ENCODE measurements at regions not wholly inside any gene's neighbourhood (a gene's known extent, or its start where the extent isn't known, plus 50 kb on each side); places are given as distances from the start of the nearest gene placed in this dataset.
"Not testable (repeated sequence)": the region's sequence is repeated elsewhere in the genome, so short reads cannot be mapped to it uniquely, and the experiment has no call there.

DNA sequence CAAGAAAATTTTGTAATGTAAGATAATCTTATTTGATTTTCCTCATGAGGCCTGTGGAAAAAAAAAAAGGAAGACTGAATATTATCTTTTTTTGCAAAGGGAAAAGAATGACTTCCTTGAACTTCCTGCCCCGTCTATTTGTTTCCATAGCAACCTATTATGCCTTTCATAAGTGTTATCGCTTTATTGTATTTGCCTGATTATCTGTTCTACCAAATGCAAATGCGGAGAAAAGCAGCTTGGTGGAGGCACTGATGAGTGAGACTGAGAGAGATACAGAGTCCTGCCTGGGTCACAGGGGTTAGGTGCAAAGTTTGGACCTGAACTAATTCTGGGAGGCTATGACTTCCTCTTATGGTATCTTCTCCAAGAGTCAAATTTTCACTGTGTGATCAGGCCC is 334.0 kb upstream of the KCNMB2 start:
- DNase-seq: peak; percentile 3

GRCh38 chr3:178203165-178203564 is 333.1 kb upstream of the KCNMB2 start:
- DNase-seq: no peak

DNA sequence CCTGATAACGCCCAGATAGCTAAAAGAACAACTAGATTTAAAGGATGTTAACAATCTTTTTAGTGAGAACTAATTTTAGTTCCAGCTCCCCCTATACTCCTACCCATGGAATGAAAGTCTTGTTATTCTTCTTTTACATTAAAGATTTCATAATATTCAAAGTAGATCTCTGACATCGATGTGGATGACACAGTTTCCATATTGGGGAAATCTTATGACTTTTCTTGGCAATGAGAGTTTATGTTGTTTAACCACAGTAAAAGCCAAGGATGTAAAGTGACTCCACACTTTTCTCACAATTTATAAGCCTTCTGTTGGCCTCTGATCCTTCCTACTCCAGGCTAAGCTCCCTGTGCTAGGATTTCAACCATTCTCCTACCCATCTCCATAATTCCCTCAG is 332.6 kb upstream of the KCNMB2 start:
- DNase-seq: no peak

DNA sequence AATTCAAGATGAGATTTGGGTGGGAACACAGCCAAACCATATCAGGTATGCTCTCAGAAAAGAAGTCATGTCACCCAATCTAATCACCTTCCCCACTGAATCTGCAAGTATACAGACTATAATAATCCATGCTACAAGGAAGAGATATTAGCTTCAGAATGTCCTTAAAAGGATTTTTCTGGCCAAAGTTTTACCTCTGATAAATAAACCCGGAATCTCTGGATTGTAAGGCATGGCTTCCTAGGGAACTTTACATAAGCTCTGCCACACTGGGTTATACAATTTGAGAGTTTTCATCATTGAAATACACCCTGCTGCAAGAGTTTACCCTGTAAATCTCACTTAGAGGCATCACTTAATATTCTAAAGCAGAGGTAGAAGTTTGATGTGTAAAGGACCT is 330.5 kb upstream of the KCNMB2 start:
- DNase-seq: no peak

DNA sequence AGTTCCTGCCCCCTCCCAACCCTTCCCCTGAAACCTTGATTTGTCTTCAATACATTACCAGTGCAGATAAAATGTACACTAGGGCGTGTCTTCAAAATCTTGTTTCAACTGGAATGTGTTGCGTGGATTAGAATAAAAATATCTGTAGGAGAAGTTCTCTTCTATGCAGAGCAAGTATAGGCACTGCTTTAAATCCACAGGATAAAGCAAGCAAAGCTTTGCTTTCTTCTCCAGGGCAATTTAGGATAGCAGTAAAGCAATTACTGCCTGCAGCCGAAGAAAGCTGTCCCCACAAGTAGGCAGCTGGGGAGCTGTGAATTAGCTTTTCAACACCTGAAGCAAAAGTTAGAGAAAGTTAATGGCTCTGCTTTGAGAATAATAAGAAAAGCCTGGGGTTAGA is 329.7 kb upstream of the KCNMB2 start:
- DNase-seq: no peak

GRCh38 chr3:178207161-178207560 is 329.1 kb upstream of the KCNMB2 start:
- DNase-seq: not testable (repeated sequence)

DNA sequence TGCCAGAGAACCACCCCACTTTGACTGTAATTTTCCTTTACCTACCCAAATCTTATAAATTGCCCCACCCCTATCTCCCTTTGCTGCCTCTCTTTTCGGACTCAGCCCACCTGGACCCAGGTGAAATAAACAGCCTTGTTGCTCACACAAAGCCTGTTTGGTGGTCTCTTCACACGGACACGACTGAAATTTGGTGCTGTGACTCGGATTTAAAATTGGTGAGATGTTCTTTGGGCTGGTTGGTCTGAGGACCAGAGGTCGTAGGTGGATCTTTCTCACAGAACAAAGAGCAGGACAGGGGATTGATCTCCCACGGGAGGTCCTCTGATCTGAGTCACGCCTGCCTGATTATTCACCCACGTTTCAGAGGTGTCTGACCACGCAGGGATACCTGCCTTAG is 328.6 kb upstream of the KCNMB2 start:
- not testable (repeated sequence) for DNase-seq

DNA sequence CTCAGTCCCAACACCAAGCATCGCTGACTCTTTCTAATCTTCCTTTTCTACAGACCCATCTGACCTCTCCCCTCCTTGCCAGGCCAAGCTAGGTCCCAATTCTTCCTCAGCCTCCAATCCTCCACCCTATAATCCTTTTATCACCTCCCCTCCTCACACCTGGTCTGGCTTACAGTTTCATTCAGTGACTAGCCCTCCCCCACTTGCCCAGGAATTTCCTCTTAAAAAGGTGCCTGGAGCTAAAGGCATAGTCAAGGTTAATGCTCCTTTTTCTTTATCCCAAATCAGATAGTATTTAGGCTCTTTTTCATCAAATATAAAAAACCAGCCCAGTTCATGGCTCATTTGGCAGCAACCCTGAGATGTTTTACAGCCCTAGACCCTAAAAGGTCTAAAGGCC is 327.1 kb upstream of the KCNMB2 start:
- not testable (repeated sequence) for DNase-seq

DNA sequence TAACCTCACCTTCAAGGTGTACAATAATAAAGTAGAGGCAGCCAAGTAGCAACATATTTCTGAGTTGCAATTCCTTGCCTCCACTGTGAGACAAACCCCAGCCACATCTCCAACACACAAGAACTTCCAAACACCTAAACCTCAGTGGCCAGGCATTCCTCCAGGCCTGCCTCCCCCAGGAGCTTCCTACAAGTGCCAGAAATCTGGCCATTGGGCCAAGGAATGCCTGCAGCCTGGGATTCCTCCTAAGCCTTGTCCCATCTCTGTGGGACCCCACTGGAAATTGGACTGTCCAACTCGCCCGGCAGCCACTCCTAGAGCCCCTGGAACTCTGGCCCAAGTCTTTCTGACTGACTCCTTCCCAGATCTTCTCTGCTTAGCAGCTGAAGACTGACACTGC is 326.6 kb upstream of the KCNMB2 start:
- not testable (repeated sequence) for DNase-seq

GRCh38 chr3:178211086-178211485 is 325.1 kb upstream of the KCNMB2 start:
- not testable (repeated sequence) for DNase-seq

DNA sequence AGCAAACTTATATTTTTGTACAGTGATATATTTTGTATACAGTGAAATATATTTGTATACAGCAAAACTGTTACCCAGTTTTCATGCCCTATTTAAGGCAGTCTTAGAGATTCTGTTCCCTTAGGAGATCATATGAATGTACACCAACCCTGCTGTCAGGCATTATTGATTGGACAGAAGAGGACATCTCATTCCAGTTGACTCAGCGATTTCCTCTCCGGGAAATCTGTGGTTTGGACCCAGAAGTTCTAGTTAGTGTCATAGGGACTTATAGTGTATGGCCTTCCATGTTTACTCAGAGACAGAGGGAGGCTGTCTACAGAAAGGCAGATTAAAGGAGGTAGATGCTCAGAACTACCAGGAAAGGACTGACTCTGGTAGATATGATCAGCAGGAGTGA is 318.8 kb upstream of the KCNMB2 start:
- no peak for DNase-seq

GRCh38 chr3:178218231-178218630 is 318.0 kb upstream of the KCNMB2 start:
- no peak for DNase-seq

- DNase-seq: not testable (repeated sequence)
Measured at GRCh38 chr3:178219661-178220060, 316.6 kb upstream of the KCNMB2 start.

- no peak for DNase-seq
Measured at GRCh38 chr3:178223876-178224275, 312.4 kb upstream of the KCNMB2 start.

DNA sequence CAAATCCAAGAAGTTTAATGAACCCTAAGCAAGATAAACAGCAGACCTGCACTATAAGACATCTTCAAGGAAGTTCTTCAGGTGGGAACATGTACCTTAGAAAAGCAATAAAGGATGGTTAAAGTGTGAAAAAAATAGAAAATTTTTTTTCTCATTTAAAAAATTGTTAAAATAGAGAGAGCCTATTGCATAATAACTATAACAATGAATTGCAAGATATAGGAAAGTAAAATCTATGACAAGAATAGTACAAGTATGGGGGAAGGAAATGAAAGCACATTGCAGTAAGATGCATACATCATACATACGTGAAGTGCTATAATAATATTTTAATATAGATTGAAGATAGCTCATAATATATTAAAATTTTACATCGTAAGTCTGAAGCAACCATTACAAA is 310.1 kb upstream of the KCNMB2 start:
- DNase-seq: no peak

DNA sequence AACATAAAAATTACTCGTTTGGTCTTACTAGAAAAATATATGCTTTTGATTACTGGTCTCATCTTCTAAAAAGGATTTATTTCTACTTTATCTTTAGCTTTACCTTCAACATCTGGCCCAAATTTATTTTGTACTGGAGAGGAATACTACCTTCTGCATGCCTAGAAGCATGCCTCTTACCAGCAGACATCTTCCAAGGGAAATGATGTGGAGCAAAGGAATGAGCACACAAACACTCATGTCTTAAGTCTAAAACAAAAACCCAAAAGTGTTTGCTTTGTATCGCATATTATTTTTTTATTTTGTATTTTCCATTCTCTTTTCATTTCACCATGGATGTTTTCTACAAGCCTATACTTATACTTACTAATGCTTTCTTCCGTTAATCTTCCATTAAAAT is 304.6 kb upstream of the KCNMB2 start:
- no peak for DNase-seq

DNA sequence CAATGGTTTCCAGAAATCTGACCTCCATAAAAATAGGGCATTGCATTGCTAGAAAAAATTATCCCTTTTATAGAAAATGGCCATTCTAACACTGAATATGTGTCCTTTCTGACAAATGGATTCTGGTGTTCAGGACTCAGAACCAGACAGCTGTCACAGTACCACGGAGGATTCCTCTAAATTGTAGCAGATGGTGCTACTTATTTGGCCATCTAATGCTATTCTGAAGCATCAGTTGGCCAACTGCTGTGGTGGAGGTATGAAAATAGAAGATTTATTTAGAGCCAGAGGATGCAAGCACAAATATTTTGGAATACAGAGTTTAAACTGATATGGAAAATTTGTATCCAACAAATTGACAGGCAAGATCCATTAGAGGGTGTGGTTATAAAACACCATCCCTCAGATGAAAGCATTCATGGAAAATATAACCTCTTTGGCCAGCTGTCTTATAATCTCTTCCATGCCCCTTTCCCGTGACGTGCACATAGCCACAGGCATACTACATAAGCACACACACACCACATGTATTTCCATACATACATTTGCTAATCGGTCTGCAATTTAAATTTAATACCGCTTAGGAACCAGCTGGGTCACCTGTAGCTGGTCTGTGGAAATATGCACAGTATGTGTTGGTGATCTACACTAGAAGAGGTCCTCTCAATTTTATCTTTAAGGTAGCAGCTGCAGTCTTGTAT is 302.7 kb upstream of the KCNMB2 start:
- no peak for DNase-seq

- DNase-seq: no peak
Measured at GRCh38 chr3:178236555-178237277, 299.5 kb upstream of the KCNMB2 start.

- DNase-seq: no peak
Measured at GRCh38 chr3:178238179-178238578, 298.1 kb upstream of the KCNMB2 start.

DNA sequence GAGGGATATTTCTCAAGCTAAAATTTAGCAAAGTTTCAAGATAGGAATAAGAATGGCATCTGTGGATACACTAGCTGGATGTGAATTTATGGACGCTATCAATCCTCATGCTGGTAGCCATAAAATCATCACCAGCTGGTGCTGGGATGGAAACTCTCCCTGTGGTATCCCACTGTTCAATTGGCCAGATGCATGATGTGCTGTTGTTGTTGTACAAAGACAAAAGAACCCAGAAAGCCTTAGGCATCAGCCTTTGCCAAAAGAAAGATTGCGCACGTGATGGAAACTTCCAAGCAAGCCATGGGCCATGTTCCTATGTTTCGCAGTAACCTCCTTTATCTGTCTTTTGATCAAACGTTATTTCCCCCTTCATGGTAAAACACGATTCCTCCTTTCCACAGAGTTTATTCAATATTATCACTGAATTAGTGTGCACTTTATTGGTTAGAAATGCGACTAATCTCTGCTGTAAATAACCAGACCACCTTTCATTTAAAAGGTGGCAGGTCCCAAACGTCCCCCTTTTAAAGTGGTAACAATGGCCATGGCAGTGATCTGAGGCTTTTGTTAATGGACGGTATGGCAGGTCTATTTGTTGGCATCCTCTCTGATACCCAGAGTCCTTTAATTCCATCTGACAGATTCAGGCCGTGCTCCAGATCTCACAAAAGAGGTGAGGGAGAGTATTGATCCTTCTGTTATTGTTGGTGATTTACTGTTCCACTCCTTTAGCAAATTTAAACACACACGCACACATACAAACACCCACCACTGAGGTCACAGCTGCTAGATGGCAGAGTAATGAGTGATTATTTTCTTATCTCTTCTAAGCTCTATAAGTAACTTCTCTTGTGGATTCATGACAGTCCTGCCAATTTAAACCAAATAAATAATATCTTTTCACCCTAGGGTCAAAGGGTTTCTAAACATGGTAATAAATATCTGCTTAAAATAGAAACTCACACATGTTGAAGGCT is 291.2 kb upstream of the KCNMB2 start:
- no peak for DNase-seq

GRCh38 chr3:178246004-178246403 is 290.2 kb upstream of the KCNMB2 start:
- no peak for DNase-seq

DNA sequence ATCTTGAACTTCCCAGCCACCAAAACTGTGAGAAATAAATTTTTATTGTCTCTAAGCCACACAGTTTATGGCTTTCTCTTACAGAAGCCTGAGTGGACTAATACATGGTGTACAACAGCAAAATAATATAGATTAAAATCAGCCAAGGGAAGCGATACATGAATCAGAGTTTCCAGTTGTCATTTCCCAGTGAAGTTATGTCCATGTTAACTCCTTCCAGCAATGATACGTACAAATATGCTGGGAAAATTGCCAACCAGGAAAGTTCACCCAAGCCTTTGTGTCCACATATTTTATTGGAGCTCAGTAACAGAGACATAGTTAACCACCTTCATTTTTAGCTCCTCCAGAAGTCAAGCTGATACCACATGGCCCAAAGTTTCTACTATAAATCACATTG is 280.9 kb upstream of the KCNMB2 start:
- DNase-seq: no peak

- no peak for DNase-seq
Measured at GRCh38 chr3:178257491-178257890, 278.7 kb upstream of the KCNMB2 start.

GRCh38 chr3:178258121-178258520 is 278.1 kb upstream of the KCNMB2 start:
- DNase-seq: no peak
